G401 (cell line): ENCODE measurements at regions not wholly inside any gene's neighbourhood (a gene's known extent, or its start where the extent isn't known, plus 50 kb on each side); places are given as distances from the start of the nearest gene placed in this dataset.

Experiments used
- DNase-seq: peaks from one replicate; pipeline ENCODE4 v3.0.0-alpha.2; 2015; ENCODE audit warnings: low spot score
- in situ Hi-C: cut with HindIII; loops from 2 replicates; pipeline ENCODE4 v1.10.0; 2016; ENCODE audit warnings: low sequenced_read_pairs, mixed read lengths

- in situ Hi-C loops: no loop called here
Observed at GRCh38 chr3:120544361-120544760, 51.8 kb upstream of the NDUFB4 start.

GRCh38 chr3:120536642-120537041 lies 59.5 kb upstream of the NDUFB4 start:
- in situ Hi-C loops: no loop called here
- DNase-seq: no peak

More at GRCh38 chr3:120544361-120544760, 51.8 kb upstream of the NDUFB4 start:
- DNase-seq: no peak

DNA sequence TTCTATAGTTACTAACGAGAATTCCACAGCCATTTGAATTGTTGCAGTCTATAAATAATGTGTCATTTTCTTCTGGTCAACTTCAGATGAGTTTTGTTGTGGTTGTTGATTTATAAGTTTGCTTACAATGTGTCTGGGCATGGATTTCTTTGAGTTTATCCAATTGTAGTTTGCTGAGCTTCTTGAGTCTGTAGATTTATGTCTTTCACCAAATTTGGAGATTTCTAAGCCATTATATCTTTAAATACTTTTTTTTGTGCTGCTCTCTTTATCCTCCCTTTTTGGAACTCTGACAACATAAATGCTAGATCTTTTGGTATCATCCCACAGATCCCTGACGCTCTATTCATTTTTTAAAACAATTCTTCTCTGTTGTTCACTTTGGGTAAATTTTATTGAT lies 63.2 kb upstream of the NDUFB4 start:
- in situ Hi-C loops: no loop called here
- no peak for DNase-seq

DNA sequence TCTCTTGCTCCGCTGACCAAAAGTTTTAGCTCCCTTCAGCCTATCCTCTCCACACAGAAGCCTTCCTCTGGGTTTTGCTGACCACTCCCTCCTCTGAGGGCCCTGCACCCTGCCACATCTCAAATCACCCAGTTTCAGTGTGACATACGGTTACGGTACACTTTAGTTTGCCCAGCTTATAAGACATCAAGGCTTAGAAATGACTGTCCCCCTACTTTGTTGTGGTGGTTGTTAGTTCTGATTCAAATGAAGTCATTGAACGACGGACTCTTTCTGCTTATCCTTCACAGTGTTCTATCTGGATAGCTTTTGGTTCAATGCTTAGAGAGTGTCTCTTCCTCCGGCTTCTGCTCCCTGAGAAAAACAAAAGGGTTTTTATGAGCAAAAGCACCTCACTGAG lies 68.0 kb upstream of the NDUFB4 start:
- in situ Hi-C loops: no loop called here
- no peak for DNase-seq

GRCh38 chr3:120526011-120526870 lies 69.9 kb upstream of the NDUFB4 start:
- in situ Hi-C loops: no loop called here
- no peak for DNase-seq

DNA sequence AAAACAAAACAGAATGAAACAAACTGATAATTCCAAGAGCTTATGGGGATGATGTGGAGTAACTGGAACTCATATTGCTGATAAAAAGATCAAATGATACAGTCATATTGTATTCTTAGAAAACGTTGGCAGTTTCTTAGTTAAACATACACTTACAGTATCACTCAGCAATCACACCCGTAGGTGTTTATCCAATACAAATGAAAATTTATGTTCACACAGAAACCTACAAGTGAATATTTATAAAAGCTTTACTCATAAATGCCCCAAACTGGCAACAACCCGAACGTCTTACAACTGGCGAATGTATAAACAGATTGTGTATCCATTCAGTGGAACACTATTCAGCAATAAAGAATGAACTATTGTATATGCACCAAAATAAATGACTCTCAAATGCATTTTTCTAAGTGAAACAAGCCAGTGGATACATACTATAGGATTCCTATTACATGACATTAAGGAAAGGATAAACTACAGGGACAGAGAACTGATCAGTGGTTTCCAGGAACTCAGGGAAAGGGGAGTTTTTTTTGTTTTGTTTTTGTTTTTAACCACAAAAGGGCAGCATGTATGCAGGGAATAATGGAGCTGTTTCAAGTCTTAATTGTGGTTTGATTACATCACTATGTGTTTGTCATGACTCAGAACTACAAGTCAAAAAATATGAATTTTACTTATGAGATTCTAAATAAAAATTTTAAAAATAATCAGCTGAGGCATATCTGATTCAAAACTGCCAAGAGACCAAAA lies 71.8 kb upstream of the NDUFB4 start:
- DNase-seq: no peak

GRCh38 chr3:120516136-120516535 lies 65.3 kb upstream of the FSTL1 start:
- no peak for DNase-seq
- in situ Hi-C loops: no loop called here

More for the DNA sequence above, 71.8 kb upstream of the NDUFB4 start:
- in situ Hi-C loops: no loop called here

DNA sequence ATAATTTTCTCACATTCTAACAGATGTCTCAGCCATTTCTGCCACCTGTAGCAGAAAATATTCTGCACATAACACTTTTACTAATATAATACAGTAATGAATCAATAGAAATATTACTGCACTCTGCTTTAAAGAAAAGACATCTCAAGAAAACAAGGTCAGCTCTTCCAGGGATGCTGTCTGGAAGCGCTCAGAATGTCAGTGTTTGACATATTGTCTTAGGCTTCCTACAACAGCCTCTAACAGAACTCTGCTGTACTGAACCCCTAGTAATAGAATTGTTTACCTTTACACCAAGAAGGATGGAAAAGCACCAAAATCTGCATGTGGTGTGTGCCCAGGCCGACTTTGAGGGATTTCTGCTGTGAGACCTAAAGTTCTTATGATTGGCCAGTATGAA lies 61.9 kb upstream of the FSTL1 start:
- in situ Hi-C loops: no loop called here
- no peak for DNase-seq

DNA sequence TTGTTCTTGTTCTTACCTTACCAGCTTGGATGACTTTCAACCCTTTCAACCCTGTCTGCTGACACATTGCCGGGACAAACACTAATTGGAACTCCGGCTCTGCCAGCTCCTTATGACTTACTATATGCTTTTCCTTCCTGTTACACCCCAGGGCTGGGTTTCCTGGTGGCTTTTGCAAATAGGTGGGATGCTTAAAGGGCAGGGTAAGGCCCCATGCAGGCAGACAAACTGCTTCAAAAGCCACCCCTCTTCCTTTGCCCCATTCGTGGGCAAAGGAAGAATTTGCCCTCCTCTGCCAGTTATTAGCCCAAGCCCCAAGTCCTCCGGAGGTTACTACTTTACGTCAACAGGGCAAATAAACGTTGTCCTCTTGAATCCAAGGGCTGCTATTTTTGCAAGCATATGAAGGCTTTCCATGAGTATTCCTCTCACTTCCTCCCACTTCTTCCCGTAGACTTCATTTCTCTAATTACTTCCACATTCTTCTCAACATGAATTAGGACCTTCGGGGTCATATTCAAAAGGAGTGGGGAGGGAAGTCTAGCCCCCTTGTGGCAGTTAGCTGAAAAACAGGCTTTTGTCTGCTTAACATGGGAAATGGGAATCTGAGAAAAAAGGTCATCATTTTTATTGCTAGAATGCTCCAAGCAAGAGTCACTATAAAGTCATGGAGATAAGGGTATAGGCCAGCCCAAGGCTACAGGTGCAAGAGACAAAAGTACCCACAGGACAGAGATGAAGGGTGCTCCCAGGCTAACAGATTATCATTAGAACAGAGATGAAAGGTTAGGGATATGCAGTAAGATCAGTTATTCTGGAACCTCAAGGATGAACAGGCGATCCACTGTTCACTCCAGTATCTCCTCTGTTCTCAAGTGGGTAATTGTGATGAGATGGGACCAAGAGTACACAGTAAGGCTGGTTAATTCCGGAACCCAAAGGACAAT lies 56.3 kb upstream of the FSTL1 start:
- DNase-seq: peak; percentile 27
- in situ Hi-C loops: no loop called here

DNA sequence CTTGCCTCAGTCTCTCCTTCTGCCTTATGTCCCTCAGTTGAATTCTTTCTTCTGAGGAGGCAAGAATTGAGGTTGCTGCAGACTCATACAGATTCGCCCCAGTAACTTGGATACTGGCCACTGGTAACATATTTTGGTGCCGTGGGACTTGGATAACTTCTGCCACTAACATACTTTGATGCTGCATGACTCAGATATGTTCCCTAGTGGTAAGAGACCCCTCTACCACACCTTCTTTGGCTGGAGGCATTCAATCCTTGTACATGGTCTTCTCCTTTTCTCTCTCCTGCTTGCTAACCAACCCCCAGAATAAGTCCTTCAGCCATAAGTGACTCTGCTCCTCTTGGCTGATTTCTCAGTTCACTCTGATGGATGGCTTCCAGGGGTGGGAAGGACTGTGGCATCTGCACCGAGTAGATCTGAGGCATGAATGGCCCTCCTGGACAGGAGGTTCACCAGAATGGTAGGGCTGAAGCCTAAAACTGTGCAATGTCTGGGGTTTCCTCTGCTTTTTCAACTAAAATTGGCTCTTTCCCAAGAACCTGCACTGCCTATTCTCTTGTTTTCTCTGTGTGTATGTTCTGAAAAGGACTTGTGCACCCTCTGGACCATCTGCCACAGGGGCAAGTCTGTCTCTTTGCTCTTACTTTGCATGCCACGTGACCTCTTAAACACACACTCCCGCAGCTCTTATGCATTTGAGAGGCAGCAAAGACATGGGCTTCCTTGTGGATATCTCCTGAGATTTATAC lies 55.5 kb upstream of the FSTL1 start:
- peak; percentile 56 for DNase-seq
- in situ Hi-C loops: no loop called here

DNA sequence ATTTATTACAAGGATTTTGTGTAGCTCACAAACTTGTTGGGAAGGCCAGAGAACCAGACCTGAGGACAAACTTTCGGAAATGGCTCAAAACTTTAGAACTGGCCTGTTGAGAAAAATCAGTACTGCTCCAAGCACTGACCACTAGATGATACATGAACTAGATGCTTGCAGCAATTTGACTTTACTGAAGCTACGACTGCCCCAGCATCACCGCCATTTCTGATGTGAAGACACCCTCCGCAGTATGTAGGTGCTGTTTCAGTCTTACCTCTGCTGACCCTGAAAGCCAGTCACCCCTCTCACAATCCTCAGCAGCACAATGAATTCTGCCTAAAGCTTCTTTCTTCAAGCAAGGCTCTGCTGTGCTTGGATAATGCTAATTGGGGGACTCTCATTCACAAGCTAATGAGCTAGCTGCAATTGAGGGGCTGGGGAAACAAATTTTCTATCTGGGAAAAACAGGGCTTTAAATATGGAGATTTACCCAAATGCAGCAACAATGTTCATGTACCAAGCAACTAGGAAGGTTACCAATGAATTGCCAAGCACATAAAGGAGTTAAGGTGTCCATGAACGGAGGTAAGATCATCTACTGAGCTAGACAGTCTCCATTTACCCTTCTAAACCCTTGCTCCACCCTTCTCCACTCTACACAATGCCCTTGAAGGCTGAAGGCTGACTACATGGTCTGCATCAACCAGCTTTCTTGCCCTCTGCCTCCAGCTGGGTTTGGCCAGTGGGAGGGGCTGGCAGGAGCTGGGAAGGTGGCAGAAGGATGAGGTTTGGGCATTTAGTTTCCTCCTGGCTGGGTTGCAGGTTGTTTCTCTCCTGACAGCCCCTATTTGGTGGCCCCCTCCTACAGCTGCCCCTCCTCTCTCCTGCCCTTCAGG lies 53.2 kb upstream of the FSTL1 start:
- no peak for DNase-seq
- in situ Hi-C loops: no loop called here

- in situ Hi-C loops: no loop called here
Observed at GRCh38 chr3:120502116-120502515, 51.3 kb upstream of the FSTL1 start.

More at GRCh38 chr3:120502116-120502515, 51.3 kb upstream of the FSTL1 start:
- no peak for DNase-seq
